ENCODE measurements at regions not wholly inside any gene's neighbourhood (a gene's known extent, or its start where the extent isn't known, plus 50 kb on each side); places are given as distances from the start of the nearest gene placed in this dataset.
"Not testable (repeated sequence)": the region's sequence is repeated elsewhere in the genome, so short reads cannot be mapped to it uniquely, and the experiment has no call there.

DNA sequence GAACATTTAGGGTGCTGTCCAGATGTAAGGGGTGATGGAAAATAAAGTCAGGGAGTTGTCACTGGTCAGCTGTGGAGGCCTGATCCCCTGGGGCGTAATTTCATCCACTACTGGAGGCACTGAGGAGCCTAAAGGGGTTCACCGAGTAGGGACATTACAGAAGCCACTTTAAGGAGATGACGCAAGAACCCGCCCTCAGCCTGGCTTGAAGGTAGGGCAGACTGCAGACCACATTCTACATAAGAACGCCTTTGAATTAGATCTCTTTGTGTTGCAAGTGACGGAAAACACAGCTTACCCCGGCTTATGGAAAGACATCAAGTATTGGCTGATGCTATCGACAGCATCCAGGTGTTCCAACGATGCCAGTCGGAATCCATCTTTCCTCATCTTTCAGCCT is 462.7 kb upstream of the CDH4 start:
- Histone ChIP-seq H3K4me3 (ENCODE audit: low read depth in 2 of 2, low read length in 2 of 2) (no peak overlapping the region), H3K9me3 (ENCODE audit: control insufficient read depth, insufficient read depth, low read depth, low read length) (no peaks in the 10 kb centered on the region), H3K27me3 (ENCODE audit: control insufficient read depth, insufficient read depth, low read length) (0 out of 2 replicates have a peak, but pooled peaks cover 2% of the 10 kb centered on the region), H3K4me1 (ENCODE audit: control insufficient read depth, insufficient read depth, low read length) (no peaks in the 10 kb centered on the region), H3K36me3 (ENCODE audit: control insufficient read depth, insufficient read depth, low read length) (no peaks in the 10 kb centered on the region), H3K27ac (ENCODE audit: low read length) (no peak overlapping the region)
- in situ Hi-C loops (cut with HindIII; ENCODE audit: low pct_unique_long_range_greater_than_20kb, low sequenced_read_pairs) (no loop called here), intact Hi-C loops (cut with micrococcal nuclease; ENCODE audit: unreplicated experiment) (no loop called here)
- POLR2A ChIA-PET = no interaction called here
- no TSS peak for BruUV-seq (replicated peaks)
- TF ChIP-seq, protein P1, sequence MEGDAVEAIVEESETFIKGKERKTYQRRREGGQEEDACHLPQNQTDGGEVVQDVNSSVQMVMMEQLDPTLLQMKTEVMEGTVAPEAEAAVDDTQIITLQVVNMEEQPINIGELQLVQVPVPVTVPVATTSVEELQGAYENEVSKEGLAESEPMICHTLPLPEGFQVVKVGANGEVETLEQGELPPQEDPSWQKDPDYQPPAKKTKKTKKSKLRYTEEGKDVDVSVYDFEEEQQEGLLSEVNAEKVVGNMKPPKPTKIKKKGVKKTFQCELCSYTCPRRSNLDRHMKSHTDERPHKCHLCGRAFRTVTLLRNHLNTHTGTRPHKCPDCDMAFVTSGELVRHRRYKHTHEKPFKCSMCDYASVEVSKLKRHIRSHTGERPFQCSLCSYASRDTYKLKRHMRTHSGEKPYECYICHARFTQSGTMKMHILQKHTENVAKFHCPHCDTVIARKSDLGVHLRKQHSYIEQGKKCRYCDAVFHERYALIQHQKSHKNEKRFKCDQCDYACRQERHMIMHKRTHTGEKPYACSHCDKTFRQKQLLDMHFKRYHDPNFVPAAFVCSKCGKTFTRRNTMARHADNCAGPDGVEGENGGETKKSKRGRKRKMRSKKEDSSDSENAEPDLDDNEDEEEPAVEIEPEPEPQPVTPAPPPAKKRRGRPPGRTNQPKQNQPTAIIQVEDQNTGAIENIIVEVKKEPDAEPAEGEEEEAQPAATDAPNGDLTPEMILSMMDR (IDR thresholded peaks at IDR 0.05) = no peak
- TF ChIP-seq SIN3A (IDR thresholded peaks at IDR 0.05; ENCODE audit: borderline replicate concordance, insufficient read depth, low read depth, low read length) (no peak), POLR2AphosphoS5 (IDR thresholded peaks at IDR 0.05; ENCODE audit: low read depth, low read length) (no peak), TCF7L2 (IDR thresholded peaks at IDR 0.05; ENCODE audit: low read depth, low read length) (no peak)
- TF ChIP-seq, protein P2, sequence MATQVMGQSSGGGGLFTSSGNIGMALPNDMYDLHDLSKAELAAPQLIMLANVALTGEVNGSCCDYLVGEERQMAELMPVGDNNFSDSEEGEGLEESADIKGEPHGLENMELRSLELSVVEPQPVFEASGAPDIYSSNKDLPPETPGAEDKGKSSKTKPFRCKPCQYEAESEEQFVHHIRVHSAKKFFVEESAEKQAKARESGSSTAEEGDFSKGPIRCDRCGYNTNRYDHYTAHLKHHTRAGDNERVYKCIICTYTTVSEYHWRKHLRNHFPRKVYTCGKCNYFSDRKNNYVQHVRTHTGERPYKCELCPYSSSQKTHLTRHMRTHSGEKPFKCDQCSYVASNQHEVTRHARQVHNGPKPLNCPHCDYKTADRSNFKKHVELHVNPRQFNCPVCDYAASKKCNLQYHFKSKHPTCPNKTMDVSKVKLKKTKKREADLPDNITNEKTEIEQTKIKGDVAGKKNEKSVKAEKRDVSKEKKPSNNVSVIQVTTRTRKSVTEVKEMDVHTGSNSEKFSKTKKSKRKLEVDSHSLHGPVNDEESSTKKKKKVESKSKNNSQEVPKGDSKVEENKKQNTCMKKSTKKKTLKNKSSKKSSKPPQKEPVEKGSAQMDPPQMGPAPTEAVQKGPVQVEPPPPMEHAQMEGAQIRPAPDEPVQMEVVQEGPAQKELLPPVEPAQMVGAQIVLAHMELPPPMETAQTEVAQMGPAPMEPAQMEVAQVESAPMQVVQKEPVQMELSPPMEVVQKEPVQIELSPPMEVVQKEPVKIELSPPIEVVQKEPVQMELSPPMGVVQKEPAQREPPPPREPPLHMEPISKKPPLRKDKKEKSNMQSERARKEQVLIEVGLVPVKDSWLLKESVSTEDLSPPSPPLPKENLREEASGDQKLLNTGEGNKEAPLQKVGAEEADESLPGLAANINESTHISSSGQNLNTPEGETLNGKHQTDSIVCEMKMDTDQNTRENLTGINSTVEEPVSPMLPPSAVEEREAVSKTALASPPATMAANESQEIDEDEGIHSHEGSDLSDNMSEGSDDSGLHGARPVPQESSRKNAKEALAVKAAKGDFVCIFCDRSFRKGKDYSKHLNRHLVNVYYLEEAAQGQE (IDR thresholded peaks at IDR 0.05; ENCODE audit: insufficient read depth in 1 of 2, low read depth in 2 of 2, low read length in 1 of 2) = no peak
- DNase-seq (ENCODE audit: low read depth, low spot score) (no peak), ATAC-seq (no peak)
- CTCF ChIA-PET = no interaction called here

DNA sequence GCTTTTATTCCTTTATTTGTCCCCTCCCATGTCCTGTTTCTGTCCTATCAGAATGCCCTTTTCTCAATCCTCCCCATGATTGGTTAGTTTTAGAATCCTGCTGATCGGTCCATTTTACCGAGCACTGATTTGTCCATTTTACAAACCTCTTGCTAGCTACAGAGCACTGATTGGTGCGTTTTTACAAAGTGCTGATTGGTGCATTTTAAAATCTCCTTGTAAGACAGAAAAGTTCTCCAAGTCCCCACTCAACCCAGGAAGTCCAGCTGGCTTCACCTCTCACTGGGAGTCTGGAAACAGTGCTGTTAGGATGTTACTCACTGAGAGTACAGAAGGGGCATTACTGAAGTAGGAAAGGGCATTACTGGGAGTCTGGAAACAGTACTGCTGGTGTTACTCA is 461.7 kb upstream of the CDH4 start:
- H3K36me3 ChIP-seq (ENCODE audit: control insufficient read depth, insufficient read depth, low read length); intact Hi-C loops (cut with micrococcal nuclease; ENCODE audit: unreplicated experiment); H3K27ac ChIP-seq (ENCODE audit: low read length); H3K4me1 ChIP-seq (ENCODE audit: control insufficient read depth, insufficient read depth, low read length); ATAC-seq; DNase-seq (ENCODE audit: low read depth, low spot score); BruUV-seq (replicated peaks); H3K9me3 ChIP-seq (ENCODE audit: control insufficient read depth, insufficient read depth, low read depth, low read length); in situ Hi-C loops (cut with HindIII; ENCODE audit: low pct_unique_long_range_greater_than_20kb, low sequenced_read_pairs); H3K27me3 ChIP-seq (ENCODE audit: control insufficient read depth, insufficient read depth, low read length); POLR2A ChIA-PET; H3K4me3 ChIP-seq (ENCODE audit: low read depth in 2 of 2, low read length in 2 of 2); CTCF ChIA-PET: not testable (repeated sequence)

DNA sequence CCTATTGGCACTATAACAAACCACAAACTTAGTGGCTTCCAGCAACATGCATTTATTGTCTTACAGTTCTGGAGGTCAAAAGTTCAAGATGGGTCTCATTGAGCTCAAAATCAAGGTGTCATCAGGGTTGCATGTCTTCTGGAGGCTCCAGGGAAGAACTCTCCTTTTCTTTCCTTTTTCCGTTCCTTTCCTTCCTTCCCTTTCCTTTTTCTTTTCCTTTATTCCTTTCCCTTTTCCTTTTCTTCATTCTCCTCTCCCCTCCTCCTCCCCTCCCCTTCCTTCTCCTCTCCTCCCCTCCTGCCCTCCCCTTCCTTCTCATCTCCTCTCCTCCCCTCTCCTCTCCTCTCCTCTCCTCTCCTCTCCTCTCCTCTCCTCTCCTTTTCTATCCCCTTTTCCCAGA is 460.2 kb upstream of the CDH4 start:
- no peak overlapping the region for H3K4me3 ChIP-seq (ENCODE audit: low read depth in 2 of 2, low read length in 2 of 2)
- DNase-seq (ENCODE audit: low read depth, low spot score) = no peak
- H3K36me3 ChIP-seq (ENCODE audit: control insufficient read depth, insufficient read depth, low read length) = no peaks in the 10 kb centered on the region
- in situ Hi-C loops (cut with HindIII; ENCODE audit: low pct_unique_long_range_greater_than_20kb, low sequenced_read_pairs) (no loop called here), intact Hi-C loops (cut with micrococcal nuclease; ENCODE audit: unreplicated experiment) (no loop called here)
- CTCF ChIA-PET = no interaction called here
- H3K4me1 ChIP-seq (ENCODE audit: control insufficient read depth, insufficient read depth, low read length) = no peaks in the 10 kb centered on the region
- POLR2A ChIA-PET = no interaction called here
- no TSS peak for BruUV-seq (replicated peaks)
- no peaks in the 10 kb centered on the region for H3K27me3 ChIP-seq (ENCODE audit: control insufficient read depth, insufficient read depth, low read length)
- no peak overlapping the region for H3K27ac ChIP-seq (ENCODE audit: low read length)
- no peak for ATAC-seq
- TF ChIP-seq POLR2AphosphoS5 (IDR thresholded peaks at IDR 0.05; ENCODE audit: low read depth, low read length) = no peak
- no peaks in the 10 kb centered on the region for H3K9me3 ChIP-seq (ENCODE audit: control insufficient read depth, insufficient read depth, low read depth, low read length)

All from Panc1 (cell line).